GM21423 (cell line): ENCODE measurements at regions not wholly inside any gene's neighbourhood (a gene's known extent, or its start where the extent isn't known, plus 50 kb on each side); places are given as distances from the start of the nearest gene placed in this dataset.

Experiments used
- ATAC-seq: cut with Tn5 transposase; IDR thresholded peaks from one replicate; pipeline ENCODE4 v1.9.1; 2021; ENCODE audit warnings: mild to moderate bottlenecking, moderate library complexity; ENCODE audit not compliant: unreplicated experiment

DNA sequence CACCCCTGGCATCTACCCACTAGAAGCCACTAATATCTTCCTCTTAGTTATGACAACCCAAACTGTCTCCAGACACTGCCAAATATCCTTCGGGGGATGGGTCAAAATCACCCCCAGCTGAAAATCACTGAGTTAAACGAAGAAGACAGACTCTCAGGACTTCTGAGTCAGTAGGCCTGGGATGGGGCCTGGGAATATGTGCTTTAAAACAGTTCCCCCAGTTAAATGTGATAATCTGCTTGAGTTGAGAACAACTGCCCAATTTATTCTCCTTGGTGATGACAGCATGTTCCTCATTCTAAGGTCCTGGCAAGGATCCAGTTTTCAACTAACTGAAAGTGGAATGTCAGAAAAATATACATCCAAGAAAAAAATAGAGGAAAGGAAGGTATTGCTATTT lies 52.4 kb downstream of the CBLL2 start:
- no peak for ATAC-seq

- no peak for ATAC-seq
Observed at GRCh38 chrX:22329783-22330182, 57.1 kb downstream of the CBLL2 start.

GRCh38 chrX:22338740-22339139 lies 66.0 kb downstream of the CBLL2 start:
- ATAC-seq: no peak

DNA sequence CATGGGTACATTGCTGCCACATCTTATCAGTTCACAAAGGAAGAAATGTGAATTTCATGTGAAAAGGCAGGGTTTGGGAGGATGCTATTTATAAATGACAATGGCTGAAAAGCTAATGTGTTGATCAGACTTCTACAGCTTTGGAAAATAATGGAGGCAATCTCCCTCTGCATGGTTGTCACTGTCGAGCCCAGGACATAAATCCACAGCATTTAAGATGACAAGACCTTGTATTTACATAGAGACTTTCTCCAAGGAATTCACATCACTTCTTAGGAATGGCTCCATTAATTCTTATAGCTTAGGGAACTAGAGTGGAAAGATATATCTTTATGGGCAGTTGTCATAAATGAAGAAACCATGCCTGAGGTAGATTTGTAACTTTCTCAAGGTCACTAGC lies 66.7 kb downstream of the CBLL2 start:
- no peak for ATAC-seq

- ATAC-seq: no peak
Observed at GRCh38 chrX:22340022-22340616, 67.4 kb downstream of the CBLL2 start.

GRCh38 chrX:22343192-22343591 lies 70.5 kb downstream of the CBLL2 start:
- ATAC-seq: no peak

- peak; percentile 77 for ATAC-seq
Observed at GRCh38 chrX:22345884-22346283, 73.2 kb downstream of the CBLL2 start.

- ATAC-seq: no peak
Observed at GRCh38 chrX:22347491-22347890, 74.8 kb downstream of the CBLL2 start.

DNA sequence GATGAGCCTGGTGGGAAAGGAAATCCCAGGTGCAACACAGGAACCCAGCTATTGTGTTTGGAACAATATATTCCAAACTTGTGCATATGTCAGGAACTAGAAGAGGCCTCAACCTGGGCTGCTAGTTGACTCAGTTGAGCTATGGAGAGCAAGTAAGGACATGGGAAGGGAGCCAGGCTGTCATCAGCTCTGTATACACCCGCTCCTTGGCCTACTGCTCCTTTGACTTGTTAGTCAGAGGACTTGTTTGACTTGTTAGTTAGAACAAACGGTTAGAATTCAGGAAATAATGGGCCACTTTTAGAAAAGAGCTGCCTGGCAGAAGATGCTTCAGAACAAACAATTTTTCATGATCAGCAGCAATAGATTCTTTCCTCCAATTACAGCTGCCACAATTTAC lies 76.4 kb downstream of the CBLL2 start:
- ATAC-seq: no peak

DNA sequence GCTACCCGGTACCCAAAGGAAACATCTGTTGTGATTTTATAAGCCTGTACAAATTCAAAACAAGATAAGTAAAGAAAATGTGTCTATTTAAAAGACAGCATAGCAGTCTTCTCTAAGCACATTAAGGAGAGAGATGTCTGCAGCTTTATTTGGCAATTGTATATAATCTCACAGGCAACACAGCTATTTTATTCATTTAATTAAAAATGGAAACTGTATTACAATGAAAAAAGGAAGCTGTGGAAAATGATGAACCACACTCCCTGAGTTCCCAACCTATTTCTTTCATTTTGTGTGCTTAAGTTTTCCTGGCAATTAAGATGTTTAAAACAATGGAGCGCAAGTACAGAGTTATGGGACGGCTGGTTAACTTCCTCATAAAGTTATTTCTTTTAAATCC lies 78.4 kb downstream of the CBLL2 start:
- no peak for ATAC-seq

DNA sequence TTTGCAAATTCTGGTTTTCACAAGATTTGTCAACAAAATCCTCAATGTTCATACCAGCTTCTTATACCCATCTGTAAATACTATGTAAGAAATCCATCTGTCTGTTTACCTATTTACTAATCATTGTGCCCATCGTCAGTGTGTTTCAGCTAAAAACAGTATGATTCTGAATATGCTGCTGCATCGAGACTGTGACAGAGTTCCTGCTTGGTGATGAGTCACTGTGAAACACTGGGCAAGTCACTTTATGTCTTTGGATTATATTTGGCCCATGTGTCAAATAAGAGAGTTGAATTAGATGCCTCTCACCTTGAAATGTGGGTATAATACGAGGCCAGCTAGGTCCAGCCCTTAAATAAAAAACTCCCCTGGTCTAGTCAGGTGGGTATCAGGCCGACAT lies 79.3 kb downstream of the CBLL2 start:
- ATAC-seq: no peak

GRCh38 chrX:22357621-22358020 lies 84.9 kb downstream of the CBLL2 start:
- ATAC-seq: no peak

DNA sequence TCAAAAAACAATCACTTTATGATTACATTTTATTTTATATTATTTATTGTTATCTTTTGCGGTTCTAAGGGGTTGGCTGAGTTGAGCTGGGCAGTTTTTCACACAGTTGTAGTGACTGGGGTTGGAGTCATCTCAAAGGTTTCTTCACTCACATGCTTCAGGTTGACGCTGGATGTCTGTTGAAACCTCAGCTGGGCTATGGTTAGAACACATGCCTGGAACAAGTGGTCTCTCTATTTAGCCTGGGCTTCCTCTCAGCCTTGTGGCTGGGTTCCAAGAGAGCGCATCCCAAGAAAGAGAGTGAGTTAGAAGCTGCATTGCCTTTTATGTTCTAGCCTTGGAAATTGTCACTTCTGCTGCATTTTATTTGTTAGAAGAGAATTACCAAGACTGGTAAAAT lies 87.4 kb downstream of the CBLL2 start:
- ATAC-seq: no peak

GRCh38 chrX:22365460-22365859 lies 92.7 kb downstream of the CBLL2 start:
- ATAC-seq: no peak

GRCh38 chrX:22366166-22366702 lies 93.5 kb downstream of the CBLL2 start:
- no peak for ATAC-seq

GRCh38 chrX:22366906-22367305 lies 94.2 kb downstream of the CBLL2 start:
- ATAC-seq: no peak

- no peak for ATAC-seq
Observed at GRCh38 chrX:22373094-22373493, 100.4 kb downstream of the CBLL2 start.

DNA sequence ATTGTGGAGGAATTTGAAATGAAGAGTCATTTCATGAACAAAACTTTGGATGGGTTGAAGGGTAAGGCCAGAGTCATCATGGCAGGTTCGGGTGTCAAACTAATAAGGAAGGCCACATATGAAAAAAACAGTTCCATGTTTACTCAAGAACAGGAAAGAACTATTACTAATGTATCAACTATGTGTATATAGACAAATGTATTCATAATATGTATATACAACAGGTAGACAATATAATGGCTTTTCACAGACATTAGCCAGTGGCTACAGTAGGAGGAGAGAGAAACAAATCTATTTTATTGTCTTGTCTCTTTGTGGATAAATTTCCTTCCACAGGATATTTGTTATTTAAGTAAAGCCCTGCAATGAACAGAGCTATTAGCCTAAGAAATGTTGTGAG lies 101.1 kb downstream of the CBLL2 start:
- ATAC-seq: no peak

DNA sequence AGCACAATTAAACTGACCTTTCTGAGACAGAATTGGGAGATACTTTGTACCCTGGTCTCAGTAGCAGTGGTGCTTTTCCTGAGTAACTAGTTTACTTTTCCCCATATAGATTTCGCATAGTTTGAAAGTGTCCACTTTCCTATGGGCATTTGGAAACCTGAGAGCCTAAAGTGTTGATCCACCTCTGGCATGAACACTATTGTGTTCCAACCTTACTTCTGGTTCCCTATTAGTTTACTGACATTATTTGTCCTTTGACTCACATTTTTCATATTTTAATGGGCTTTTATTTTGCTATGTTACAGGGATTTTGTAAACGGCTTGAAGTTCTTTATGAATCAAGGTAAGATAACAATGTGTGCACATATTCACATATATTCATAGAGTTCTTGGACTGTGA lies 103.7 kb downstream of the CBLL2 start:
- no peak for ATAC-seq

DNA sequence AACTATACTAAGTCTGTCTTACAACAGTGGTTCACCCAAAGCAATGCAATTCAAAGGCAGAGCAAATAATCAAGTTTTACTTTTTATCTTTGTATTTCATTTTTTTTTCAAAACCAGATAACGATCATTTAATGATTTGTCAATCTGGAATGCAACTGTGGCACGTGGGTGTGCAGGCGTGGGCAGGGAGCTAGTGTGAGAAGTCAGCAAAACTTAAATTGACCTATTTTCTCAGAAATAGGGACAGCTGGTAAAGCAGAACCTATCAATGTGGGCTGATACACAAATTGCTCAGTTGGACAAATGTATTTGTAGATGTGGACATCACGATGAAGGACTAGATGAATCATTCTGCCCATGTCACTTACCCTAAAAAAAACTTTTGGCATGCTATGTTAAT lies 105.6 kb downstream of the CBLL2 start:
- no peak for ATAC-seq

DNA sequence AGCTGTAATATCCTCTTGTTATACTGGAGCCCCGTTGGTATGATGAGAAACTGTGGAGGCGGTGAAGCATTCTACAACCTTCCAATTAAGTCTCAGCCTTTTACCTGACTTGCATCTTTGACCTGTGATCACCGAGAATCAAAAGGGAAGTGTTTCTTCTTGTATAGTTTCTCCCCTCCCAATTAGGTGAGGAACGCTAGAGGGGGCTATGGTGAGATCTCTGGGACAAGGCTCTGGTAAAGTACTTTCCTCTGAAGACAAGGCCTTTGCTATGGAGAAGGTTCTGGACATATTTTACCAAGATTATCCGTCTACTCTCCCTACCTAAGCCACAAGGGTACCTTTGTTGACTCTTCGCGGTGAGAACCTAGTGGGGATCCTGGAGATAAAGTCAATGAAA lies 111.3 kb downstream of the CBLL2 start:
- no peak for ATAC-seq

DNA sequence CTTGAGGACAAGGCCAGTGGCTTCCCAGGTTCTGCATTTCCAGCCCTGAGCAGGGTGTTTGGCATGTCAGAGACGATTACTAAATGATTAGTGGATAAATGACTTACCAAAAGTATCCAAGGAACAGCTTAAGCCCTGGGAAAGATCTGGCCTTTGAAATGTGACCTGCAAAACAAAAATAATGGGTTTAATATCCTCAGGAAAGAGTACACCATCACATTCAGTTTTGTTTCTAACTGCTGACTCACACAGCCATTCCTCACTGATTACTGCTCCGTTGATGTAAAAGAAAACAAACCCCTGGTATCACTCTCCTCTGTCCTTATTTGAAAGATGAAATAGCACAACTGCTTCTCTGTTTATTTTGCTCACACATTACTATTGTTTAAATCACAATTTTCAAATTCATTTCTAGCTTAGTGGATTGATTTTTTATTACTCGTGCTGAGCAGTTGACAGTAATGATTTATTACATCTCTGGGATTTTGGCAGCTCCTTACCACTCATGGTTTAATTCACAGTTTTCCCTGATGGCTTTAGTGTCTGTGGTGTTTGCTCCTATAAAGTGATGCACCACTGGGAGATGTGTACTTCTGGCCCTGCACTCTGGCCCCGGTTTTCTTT lies 117.0 kb downstream of the CBLL2 start:
- ATAC-seq: no peak
